ENCODE measurements at regions not wholly inside any gene's neighbourhood (a gene's known extent, or its start where the extent isn't known, plus 50 kb on each side); places are given as distances from the start of the nearest gene placed in this dataset.

GRCh38 chr3:71949442-71949841 is 164.5 kb upstream of the PROK2 start:
- no peaks in the 10 kb centered on the region for H3K79me2 ChIP-seq (ENCODE audit: insufficient read depth, low read length)
- H3K9me3 ChIP-seq (ENCODE audit: insufficient read depth, low read length), result no peaks in the 10 kb centered on the region
- H3K27me3 ChIP-seq (ENCODE audit: low read length), result no peaks in the 10 kb centered on the region
- no peak overlapping the region for H3K4me2 ChIP-seq (ENCODE audit: low read depth, low read length, poor library complexity, severe bottlenecking)
- no peak overlapping the region for H3K4me3 ChIP-seq (ENCODE audit: insufficient read depth, low read length, poor library complexity, severe bottlenecking)
- no peaks in the 10 kb centered on the region for H3K9me2 ChIP-seq (replicated peaks; ENCODE audit: insufficient read depth, low read length)
- H4K20me1 ChIP-seq (ENCODE audit: low read depth, low read length), result no peaks in the 10 kb centered on the region
- TF ChIP-seq, protein P1, sequence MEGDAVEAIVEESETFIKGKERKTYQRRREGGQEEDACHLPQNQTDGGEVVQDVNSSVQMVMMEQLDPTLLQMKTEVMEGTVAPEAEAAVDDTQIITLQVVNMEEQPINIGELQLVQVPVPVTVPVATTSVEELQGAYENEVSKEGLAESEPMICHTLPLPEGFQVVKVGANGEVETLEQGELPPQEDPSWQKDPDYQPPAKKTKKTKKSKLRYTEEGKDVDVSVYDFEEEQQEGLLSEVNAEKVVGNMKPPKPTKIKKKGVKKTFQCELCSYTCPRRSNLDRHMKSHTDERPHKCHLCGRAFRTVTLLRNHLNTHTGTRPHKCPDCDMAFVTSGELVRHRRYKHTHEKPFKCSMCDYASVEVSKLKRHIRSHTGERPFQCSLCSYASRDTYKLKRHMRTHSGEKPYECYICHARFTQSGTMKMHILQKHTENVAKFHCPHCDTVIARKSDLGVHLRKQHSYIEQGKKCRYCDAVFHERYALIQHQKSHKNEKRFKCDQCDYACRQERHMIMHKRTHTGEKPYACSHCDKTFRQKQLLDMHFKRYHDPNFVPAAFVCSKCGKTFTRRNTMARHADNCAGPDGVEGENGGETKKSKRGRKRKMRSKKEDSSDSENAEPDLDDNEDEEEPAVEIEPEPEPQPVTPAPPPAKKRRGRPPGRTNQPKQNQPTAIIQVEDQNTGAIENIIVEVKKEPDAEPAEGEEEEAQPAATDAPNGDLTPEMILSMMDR (IDR thresholded peaks at IDR 0.05; ENCODE audit: insufficient read depth, low read length, poor library complexity, severe bottlenecking), result no peak
- TF ChIP-seq EZH2phosphoT487 (conservative IDR thresholded peaks at IDR 0.05; ENCODE audit: low read length), result no peak
- no peak overlapping the region for H3K9ac ChIP-seq (ENCODE audit: low read length)
- no peaks in the 10 kb centered on the region for H3K36me3 ChIP-seq (ENCODE audit: low read length)
- no peak overlapping the region for H2AFZ ChIP-seq (ENCODE audit: low read depth, low read length, severe bottlenecking)
- no peak overlapping the region for H3K27ac ChIP-seq (ENCODE audit: low read depth, low read length)
- H3F3A ChIP-seq (ENCODE audit: insufficient read depth), result no peaks in the 10 kb centered on the region

DNA sequence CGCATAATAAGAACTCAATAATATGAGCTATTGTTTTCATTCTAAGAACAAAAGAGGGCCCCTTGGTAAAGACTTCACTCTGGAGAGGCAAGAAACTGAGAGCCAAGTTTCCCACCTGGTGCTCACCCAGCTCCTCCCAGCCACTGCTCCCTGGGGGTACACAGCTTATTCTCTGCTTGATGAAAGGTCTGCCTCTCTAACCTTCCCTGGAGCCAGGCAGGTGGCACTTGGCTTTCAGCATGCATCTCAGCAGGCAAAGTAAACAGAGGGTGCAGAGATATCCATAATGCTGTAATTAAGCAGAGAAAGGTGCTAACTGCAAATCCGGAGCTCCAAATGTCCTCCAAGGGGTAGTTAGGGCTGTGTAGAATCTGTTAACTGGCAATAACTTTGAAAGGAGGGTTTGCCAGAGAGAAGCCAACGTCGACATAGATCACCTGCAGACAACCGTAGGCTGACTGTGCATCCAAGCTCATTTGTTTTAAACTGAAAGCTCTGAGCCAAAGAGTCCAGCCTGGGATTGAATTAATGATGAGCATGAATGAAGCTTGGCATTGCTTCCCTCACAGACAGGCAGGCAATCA is 159.6 kb upstream of the PROK2 start:
- Histone ChIP-seq H3F3A (ENCODE audit: insufficient read depth) (no peaks in the 10 kb centered on the region), H4K20me1 (ENCODE audit: low read depth, low read length) (no peaks in the 10 kb centered on the region), H3K4me2 (ENCODE audit: low read depth, low read length, poor library complexity, severe bottlenecking) (no peak overlapping the region), H3K9me3 (ENCODE audit: insufficient read depth, low read length) (no peaks in the 10 kb centered on the region), H3K79me2 (ENCODE audit: insufficient read depth, low read length) (no peaks in the 10 kb centered on the region), H3K27ac (ENCODE audit: low read depth, low read length) (no peak overlapping the region), H3K4me3 (ENCODE audit: insufficient read depth, low read length, poor library complexity, severe bottlenecking) (no peak overlapping the region), H2AFZ (ENCODE audit: low read depth, low read length, severe bottlenecking) (no peak overlapping the region), H3K9ac (ENCODE audit: low read length) (no peak overlapping the region), H3K9me2 (replicated peaks; ENCODE audit: insufficient read depth, low read length) (no peaks in the 10 kb centered on the region), H3K36me3 (ENCODE audit: low read length) (no peaks in the 10 kb centered on the region), H3K27me3 (ENCODE audit: low read length) (no peaks in the 10 kb centered on the region)
- TF ChIP-seq EZH2phosphoT487 (conservative IDR thresholded peaks at IDR 0.05; ENCODE audit: low read length), result no peak
- TF ChIP-seq, protein P1 (IDR thresholded peaks at IDR 0.05; ENCODE audit: insufficient read depth, low read length, poor library complexity, severe bottlenecking), result no peak

DNA sequence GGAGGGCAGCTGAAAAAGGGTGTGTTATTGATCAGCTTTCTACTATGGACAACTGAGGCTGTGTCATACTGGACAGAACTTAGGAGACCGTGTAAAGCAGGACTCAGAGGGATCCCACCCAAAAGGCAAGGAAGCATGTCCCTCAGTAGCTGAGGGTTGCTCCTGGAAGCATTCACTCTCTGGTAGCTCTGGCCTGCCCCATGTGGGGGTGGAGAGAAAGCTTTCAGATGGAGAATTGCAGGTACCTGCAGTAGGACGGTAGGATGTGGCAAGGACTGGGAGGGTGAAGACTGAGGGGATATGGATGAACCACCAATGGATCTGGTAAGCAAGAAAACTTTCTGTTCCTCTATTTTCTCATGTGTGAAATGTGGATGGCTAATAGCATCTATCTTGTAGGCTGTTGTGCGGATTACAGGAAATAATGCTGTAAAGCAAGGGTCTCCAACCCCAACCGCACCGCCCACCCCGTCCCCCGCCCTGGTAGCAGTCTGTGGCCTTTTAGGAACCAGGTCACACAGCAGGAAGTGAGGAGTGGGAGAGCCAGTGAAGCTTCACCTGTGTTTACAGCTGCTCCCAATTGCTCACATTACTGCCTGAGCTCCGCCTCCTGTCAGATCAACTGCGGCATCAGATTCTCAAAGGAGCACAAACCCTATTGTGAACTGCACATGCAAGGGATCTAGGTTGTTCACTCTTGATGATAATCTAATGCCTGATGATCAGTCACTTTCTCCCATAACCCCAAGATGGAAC is 157.7 kb upstream of the PROK2 start:
- no peaks in the 10 kb centered on the region for H3K9me2 ChIP-seq (replicated peaks; ENCODE audit: insufficient read depth, low read length)
- H3K27me3 ChIP-seq (ENCODE audit: low read length), result no peaks in the 10 kb centered on the region
- H4K20me1 ChIP-seq (ENCODE audit: low read depth, low read length), result no peaks in the 10 kb centered on the region
- H3K79me2 ChIP-seq (ENCODE audit: insufficient read depth, low read length), result no peaks in the 10 kb centered on the region
- no peaks in the 10 kb centered on the region for H3F3A ChIP-seq (ENCODE audit: insufficient read depth)
- no peaks in the 10 kb centered on the region for H3K9me3 ChIP-seq (ENCODE audit: insufficient read depth, low read length)
- no peak overlapping the region for H3K4me2 ChIP-seq (ENCODE audit: low read depth, low read length, poor library complexity, severe bottlenecking)
- H3K27ac ChIP-seq (ENCODE audit: low read depth, low read length), result no peak overlapping the region
- H2AFZ ChIP-seq (ENCODE audit: low read depth, low read length, severe bottlenecking), result no peak overlapping the region
- H3K4me3 ChIP-seq (ENCODE audit: insufficient read depth, low read length, poor library complexity, severe bottlenecking), result no peak overlapping the region
- no peak overlapping the region for H3K9ac ChIP-seq (ENCODE audit: low read length)
- H3K36me3 ChIP-seq (ENCODE audit: low read length), result no peaks in the 10 kb centered on the region
- TF ChIP-seq, protein P1 (IDR thresholded peaks at IDR 0.05; ENCODE audit: insufficient read depth, low read length, poor library complexity, severe bottlenecking), result no peak
- TF ChIP-seq EZH2phosphoT487 (conservative IDR thresholded peaks at IDR 0.05; ENCODE audit: low read length), result no peak

All from SU-DHL-6 (cell line).